ENCODE measurements at regions not wholly inside any gene's neighbourhood (a gene's known extent, or its start where the extent isn't known, plus 50 kb on each side); places are given as distances from the start of the nearest gene placed in this dataset.

GRCh38 chr22:49184736-49185135 lies 642.9 kb downstream of the BRD1 start:
- no peak for DNase-seq (ENCODE audit: low read depth in 4 of 4, low spot score in 3 of 4)

GRCh38 chr22:49183826-49184216 lies 643.9 kb downstream of the BRD1 start:
- DNase-seq (ENCODE audit: low read depth in 4 of 4, low spot score in 3 of 4), result no peak

GRCh38 chr22:49183208-49183825 lies 644.4 kb downstream of the BRD1 start:
- DNase-seq (ENCODE audit: low read depth in 4 of 4, low spot score in 3 of 4), result no peak

- DNase-seq (ENCODE audit: low read depth in 4 of 4, low spot score in 3 of 4), result no peak
Observed at GRCh38 chr22:49182416-49182815, 645.3 kb downstream of the BRD1 start.

- DNase-seq (ENCODE audit: low read depth in 4 of 4, low spot score in 3 of 4), result no peak
Observed at GRCh38 chr22:49181942-49182341, 645.7 kb downstream of the BRD1 start.

GRCh38 chr22:49181431-49181830 lies 646.2 kb downstream of the BRD1 start:
- no peak for DNase-seq (ENCODE audit: low read depth in 4 of 4, low spot score in 3 of 4)

GRCh38 chr22:49180683-49181024 lies 647.0 kb downstream of the BRD1 start:
- no peak for DNase-seq (ENCODE audit: low read depth in 4 of 4, low spot score in 3 of 4)

- DNase-seq (ENCODE audit: low read depth in 4 of 4, low spot score in 3 of 4), result no peak
Observed at GRCh38 chr22:49179886-49180682, 647.6 kb downstream of the BRD1 start.

- DNase-seq (ENCODE audit: low read depth in 4 of 4, low spot score in 3 of 4), result no peak
Observed at GRCh38 chr22:49179175-49179574, 648.5 kb downstream of the BRD1 start.

GRCh38 chr22:49178246-49179005 lies 649.2 kb downstream of the BRD1 start:
- no peak for DNase-seq (ENCODE audit: low read depth in 4 of 4, low spot score in 3 of 4)

GRCh38 chr22:49177666-49178065 lies 650.0 kb downstream of the BRD1 start:
- DNase-seq (ENCODE audit: low read depth in 4 of 4, low spot score in 3 of 4), result no peak

GRCh38 chr22:49176956-49177355 lies 650.7 kb downstream of the BRD1 start:
- DNase-seq (ENCODE audit: low read depth in 4 of 4, low spot score in 3 of 4), result no peak

GRCh38 chr22:49170053-49170452 lies 657.6 kb downstream of the BRD1 start:
- DNase-seq (ENCODE audit: low read depth in 4 of 4, low spot score in 3 of 4), result no peak

- DNase-seq (ENCODE audit: low read depth in 4 of 4, low spot score in 3 of 4), result no peak
Observed at GRCh38 chr22:49169074-49169744, 658.5 kb downstream of the BRD1 start.

GRCh38 chr22:49168219-49168813 lies 659.4 kb downstream of the BRD1 start:
- DNase-seq (ENCODE audit: low read depth in 4 of 4, low spot score in 3 of 4), result no peak

GRCh38 chr22:49166746-49167145 lies 660.9 kb downstream of the BRD1 start:
- no peak for DNase-seq (ENCODE audit: low read depth in 4 of 4, low spot score in 3 of 4)

- no peak for DNase-seq (ENCODE audit: low read depth in 4 of 4, low spot score in 3 of 4)
Observed at GRCh38 chr22:49166211-49166610, 661.5 kb downstream of the BRD1 start.

- DNase-seq (ENCODE audit: low read depth in 4 of 4, low spot score in 3 of 4), result no peak
Observed at GRCh38 chr22:49164773-49165320, 662.8 kb downstream of the BRD1 start.

- DNase-seq (ENCODE audit: low read depth in 4 of 4, low spot score in 3 of 4), result no peak
Observed at GRCh38 chr22:49163960-49164690, 663.5 kb downstream of the BRD1 start.
